HG02870 (cell line): ENCODE measurements at regions not wholly inside any gene's neighbourhood (a gene's known extent, or its start where the extent isn't known, plus 50 kb on each side); places are given as distances from the start of the nearest gene placed in this dataset.

Experiments used
- ATAC-seq: cut with Tn5 transposase; IDR thresholded peaks from one replicate; pipeline ENCODE4 v1.9.1; 2021; ENCODE audit warnings: mild to moderate bottlenecking, moderate library complexity; ENCODE audit not compliant: unreplicated experiment

DNA sequence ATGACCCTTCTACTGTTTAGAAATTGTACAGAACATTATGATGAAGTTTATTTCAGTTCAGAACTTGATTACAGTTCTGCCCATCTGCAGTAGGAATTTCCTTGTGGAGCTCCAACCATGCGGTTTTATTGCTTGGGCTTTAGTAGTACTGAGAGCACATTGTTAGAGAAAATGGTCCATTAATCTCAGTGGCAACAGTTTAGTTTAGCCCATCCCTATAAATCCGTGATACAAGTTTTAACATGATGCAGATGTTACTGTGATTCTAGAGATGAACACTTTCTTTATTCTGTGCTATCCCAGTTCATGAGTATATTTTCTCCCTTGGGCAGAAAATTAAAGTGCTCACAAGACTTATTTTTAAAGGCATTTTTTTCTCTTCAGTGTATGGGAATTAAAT, 84.8 kb upstream of the FZD8 start:
- no peak for ATAC-seq

GRCh38 chr10:35723992-35724391, 81.9 kb upstream of the FZD8 start:
- ATAC-seq, result no peak

DNA sequence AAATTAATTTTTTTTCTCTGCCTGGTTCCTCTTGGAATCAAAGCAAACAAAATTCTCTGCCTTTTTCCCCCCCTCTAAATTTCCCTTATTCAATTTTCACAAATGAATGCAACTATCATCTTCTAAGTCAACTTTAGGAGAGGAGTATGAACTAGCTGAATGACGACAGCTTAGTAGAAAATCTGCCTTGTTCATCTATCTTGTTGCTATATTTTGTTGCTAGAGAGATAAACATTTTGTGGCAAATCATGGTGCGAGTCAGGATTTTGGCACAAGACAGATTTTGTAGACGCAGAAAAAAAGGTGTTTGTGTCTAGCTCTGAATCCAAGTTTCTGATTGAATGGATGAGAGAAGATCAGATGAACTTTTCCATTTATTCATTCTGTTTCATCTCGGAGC, 81.0 kb upstream of the FZD8 start:
- no peak for ATAC-seq

DNA sequence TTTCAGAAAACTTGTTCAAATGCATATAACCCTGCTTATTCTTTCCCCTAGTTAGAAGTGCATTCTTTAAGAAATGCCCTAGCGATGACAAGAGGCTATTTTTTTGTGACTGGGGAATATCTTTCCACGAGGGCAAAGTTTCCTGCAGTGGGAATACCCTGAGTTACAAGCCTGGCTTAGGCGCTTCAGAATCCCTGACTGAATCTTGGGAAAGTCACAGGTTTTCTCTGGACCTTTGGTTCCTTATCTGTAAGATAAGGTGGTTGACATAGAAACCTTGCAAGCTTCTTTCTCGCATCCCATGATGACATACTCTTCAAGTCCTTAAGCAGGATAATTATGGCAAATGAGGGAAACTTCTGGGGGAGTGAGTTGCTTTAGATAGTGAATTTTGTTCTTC, 80.5 kb upstream of the FZD8 start:
- ATAC-seq, result no peak

GRCh38 chr10:35722226-35722625, 80.1 kb upstream of the FZD8 start:
- ATAC-seq, result no peak

DNA sequence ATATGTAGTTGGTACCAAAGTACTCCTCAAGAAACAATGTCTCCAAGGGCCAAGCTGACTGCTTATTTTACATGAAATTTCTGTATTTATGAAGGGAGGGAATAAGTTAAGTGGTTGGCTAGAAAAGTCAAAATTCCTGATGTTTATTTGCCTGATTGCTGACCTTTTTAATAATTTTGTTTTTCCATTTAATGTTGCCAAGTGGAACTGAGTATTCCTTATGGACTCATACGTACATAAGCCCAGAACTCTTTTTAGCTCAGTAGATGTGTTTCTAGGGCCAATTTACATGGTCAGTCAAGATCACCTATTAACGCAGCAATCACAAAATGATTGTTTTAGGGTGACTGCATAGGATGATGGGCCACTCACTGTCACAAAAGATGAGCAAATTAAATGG, 78.3 kb upstream of the FZD8 start:
- no peak for ATAC-seq

DNA sequence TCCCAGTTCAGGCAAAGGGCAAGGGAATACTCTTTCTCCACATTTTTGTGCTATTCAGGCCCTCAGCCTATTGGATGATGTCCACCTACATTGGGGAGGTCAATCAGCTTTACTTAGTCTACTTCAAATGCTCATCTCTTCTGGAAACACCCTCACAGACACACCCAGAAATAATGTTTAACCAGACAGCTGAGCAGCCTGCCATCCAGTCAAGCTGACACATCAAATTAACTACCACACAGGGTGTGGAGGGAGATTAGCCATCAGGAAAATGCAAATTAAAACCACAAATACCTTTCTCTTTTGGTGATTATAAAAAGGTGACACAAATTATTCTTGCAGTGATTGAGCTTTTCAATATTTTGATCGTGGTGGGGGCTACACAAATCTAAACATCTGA, 74.7 kb upstream of the FZD8 start:
- no peak for ATAC-seq

DNA sequence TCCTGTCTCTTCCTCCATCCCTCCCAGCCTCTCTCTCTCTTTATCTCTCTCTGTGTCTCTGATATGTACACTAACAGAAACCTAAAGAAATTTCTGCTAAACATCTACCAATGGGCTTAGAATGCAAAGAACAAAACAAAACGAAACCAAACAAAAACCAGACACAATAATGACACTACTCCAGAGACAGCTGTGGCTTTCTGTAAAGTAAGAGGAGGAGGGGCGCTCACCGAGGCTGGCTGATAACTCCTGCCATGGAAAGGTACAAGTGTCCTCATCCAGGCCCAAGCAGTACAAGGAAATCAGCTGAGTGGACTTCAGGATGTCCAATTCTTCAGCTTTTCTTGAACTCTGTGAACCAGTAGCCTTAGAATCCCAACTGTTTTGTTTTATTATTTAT, 70.4 kb upstream of the FZD8 start:
- no peak for ATAC-seq

GRCh38 chr10:35711615-35712411, 69.7 kb upstream of the FZD8 start:
- no peak for ATAC-seq

DNA sequence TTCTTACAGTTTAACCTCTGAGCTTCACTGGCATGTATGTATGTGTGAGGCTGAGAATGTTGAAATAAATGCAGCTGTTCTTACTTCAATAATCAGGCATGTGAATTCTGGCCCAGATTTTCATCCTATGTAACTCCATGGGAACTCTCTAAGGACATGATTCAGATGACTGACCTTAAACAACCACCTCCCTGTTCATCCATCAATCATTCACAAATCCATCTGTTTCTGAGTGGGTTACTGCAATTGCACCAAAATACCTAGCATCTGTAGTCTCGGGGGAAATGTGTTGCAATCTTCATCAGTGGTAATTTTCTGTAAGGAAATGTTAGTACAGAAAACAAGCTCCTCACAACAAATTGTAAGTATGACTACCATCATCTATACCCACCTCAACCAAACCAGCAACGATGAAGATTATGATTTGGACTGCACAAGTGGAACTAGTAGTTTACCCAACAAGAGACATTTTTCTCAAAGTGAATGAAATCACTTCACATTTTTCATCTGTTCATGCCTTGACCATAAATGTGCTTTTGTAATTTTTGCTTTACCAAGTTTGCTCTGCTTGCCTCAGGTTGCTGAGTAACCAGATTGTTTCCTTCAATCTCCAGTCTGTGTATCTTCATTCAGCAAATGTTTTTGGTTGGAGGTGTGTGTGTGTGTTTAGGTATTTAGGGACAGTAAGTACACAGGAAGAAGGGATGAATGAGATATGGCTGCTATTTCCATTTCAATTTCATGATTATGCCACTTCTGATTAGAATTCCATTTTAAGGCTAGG, 65.7 kb upstream of the FZD8 start:
- ATAC-seq, result no peak

- no peak for ATAC-seq
Measured at GRCh38 chr10:35706959-35707358, 64.9 kb upstream of the FZD8 start.

- no peak for ATAC-seq
Measured at GRCh38 chr10:35705671-35706070, 63.6 kb upstream of the FZD8 start.

DNA sequence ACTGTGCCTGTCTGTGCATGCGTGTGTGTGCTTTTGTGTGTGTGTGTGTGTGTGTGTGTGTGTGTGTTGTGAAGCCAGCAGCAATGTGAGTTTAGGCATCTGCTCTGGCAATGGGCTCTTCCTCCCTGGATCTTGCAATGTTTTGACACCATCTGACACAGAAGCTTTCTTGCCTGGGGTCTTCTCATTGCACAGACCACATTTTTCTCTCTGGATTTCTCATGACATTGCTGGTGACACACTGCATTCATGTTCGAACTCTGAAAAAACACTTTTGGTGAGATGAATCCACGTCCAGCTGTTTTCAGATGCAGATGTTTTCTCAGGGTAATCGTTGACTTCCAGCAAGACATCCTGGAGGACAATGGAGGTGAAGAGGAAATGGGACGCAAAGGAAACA, 63.0 kb upstream of the FZD8 start:
- ATAC-seq, result no peak

- no peak for ATAC-seq
Measured at GRCh38 chr10:35704401-35704800, 62.3 kb upstream of the FZD8 start.

DNA sequence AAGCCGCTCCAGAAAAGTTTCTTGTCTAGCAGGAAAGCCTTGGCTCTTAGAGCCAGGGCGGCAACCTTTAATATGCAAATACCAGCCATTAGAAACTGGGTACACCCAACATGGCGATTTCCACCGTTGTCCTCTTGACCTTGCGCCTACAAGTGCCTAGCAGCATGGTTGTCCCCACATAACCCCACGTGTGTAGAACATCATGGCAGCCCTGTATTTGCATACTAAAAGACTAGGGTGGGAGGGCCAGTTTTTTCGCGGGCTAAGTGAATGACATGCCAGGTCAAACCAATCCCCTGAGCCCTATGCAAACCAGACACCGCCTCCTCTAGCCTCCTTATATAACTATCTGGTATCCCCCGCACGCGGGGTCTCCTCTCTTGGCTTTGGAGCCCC, 58.4 kb upstream of the FZD8 start:
- ATAC-seq, result no peak

- ATAC-seq, result no peak
Measured at GRCh38 chr10:35699848-35700486, 57.9 kb upstream of the FZD8 start.

DNA sequence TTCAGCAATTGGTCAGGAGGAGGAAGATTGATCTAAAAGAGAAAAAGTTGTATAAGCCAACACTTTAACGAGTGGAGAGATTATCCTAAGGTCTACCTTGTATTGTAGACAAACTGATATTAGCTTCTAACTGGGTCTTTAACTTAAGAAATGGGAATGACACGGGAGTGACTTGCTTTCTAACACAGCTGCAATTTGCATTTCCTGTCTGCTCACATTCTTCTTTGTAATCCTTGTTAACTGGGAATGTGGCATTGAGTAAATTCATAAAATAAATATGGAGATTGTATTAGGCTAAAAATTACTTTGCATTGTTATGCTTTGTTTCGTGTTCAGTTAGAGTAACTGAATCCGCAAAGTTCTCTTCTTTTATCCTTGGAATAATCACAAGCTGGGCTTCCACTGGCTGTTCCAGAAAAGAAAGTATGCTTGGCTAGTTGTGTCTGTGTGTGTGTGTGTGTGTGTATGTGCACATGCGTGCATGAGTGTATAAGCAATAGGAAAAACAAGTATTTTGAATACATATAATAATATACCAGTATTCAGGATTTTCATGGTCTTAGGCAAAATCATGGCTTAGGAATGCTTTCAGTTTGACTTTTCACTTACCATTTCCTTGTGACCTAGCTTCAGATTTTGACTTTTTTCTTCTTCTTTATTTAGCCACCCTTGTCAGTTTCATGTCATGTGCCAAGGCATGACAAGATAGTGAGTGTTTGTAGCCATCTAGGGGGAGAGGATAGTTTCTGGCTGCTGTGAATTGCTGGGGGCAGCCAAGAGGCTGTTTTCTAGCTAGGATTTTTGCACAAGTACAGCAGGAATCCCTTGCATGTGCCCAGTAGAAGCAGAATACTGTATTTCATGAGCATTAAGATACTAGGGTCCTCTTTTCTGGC, 54.5 kb upstream of the FZD8 start:
- no peak for ATAC-seq

- ATAC-seq, result no peak
Measured at GRCh38 chr10:35693800-35694199, 51.7 kb upstream of the FZD8 start.
